ENCODE measurements at regions not wholly inside any gene's neighbourhood (a gene's known extent, or its start where the extent isn't known, plus 50 kb on each side); places are given as distances from the start of the nearest gene placed in this dataset.

DNA sequence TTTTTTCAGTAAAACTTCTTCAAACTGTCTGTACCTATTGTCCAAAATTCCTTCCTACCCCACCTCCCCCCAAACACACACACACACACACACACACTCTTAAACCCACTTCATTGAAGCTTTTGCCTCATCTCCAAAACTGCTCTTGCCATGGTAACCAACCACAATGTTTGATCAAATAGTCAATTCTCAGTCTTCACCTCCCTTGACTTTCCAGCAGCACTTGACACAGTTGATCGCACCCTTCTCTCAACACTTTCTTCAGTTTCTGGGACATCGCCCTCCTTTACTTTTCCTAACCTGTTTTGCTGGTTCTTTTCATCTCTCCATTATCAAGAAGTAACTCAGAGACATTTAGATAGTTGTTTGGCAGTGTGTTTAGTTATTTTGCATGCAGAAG, 71.5 kb upstream of the COL21A1 start:
- H3K9me3 Mint-ChIP-seq (ENCODE audit: low read depth), result no peaks in the 10 kb centered on the region
- no peak for DNase-seq (ENCODE audit: low spot score)
- no peak overlapping the region for H3K27ac Mint-ChIP-seq (ENCODE audit: unreplicated experiment)
- H3K4me1 Mint-ChIP-seq (ENCODE audit: low read depth), result no peaks in the 10 kb centered on the region
- H3K27me3 Mint-ChIP-seq (ENCODE audit: low read depth), result peaks cover 3% of the 10 kb centered on the region
- no peak for TF ChIP-seq CTCF (IDR thresholded peaks at IDR 0.05)
- H3K36me3 Mint-ChIP-seq (ENCODE audit: low read depth), result no peaks in the 10 kb centered on the region
- no peak overlapping the region for H3K4me3 Mint-ChIP-seq (ENCODE audit: unreplicated experiment)

DNA sequence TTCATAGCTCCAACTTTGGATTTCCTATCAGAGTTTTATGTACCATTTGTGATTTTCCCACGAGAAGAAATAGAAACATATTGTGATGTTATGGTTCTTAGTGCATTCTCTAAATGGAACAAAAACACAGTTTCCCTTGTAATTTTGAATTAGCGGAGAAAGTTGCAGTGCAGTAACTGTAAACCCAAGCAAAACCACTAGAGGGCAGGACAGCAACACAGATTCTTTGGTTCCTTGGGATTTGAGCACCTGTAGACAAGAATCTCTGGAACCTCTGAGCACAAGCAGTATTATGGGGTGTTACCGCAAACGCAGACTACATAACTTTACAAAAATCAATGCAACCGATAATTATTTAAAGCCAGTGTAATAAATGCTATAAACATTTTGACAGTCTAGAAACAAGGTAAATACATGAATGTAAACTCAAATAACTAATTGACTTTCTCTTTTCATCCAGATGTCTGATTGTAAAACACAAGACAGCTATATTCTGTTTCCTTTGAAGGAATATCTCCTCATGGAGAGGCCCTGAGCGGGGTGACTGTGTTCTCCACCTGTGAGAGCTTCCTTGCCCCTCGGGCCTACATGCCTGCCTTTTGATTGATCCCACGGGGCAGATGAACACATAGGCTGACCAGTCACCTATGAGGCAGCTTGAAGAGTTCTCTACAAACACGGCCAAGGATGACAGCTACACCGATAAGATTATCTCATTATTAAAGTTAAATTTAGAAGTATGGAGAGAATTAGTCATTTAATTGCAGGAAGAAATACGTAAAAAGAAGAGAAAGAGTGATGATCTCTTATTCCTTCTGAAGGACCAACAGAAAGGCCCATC, 67.5 kb upstream of the COL21A1 start:
- no peaks in the 10 kb centered on the region for H3K9me3 Mint-ChIP-seq (ENCODE audit: low read depth)
- peak; percentile 96 for TF ChIP-seq CTCF (IDR thresholded peaks at IDR 0.05)
- H3K4me1 Mint-ChIP-seq (ENCODE audit: low read depth), result no peaks in the 10 kb centered on the region
- no peaks in the 10 kb centered on the region for H3K36me3 Mint-ChIP-seq (ENCODE audit: low read depth)
- peaks cover 15% of the 10 kb centered on the region for H3K27me3 Mint-ChIP-seq (ENCODE audit: low read depth)
- H3K4me3 Mint-ChIP-seq (ENCODE audit: unreplicated experiment), result no peak overlapping the region
- DNase-seq (ENCODE audit: low spot score), result no peak
- no peak overlapping the region for H3K27ac Mint-ChIP-seq (ENCODE audit: unreplicated experiment)

DNA sequence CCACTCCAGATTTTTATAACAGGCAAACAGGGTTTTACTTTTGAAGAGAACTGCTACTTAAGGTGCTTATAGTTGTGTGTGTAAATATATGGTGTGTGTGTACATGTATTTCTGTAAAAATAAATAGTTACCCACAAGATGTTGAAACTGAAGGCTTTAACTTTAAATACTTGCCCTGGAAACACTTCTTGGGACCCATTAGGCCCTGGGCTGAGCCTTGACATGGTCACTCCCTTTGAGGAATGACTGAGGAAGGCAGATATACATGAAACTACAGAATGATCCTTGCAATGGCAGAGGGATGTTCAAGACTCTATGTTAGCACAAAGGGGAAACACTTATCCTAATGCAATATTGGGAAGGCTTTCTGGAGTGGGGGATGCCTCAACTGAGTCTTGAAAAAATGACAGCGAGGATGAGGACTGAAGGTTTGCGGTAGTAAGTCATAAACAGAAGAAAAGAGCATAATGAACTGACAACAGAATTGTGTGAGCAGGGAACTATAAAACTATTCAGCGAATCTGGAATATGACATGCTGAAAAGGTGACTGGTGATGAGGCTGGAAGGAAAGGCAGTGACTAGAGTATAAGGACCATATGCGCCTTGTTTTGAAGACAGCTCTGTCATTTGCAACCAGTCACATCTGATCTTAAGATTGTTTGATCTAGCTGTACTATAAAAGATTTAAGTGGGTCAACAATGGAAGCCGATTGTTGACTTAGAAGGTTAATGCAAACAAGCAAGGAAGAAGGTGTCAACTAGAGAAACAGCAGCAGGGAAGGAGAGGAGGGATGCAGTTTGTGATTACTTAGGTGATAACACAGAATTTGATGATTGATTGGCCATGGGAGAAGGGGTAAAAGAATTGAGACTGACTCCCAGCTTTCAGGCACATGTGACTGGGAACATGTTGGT, 64.4 kb upstream of the COL21A1 start:
- H3K36me3 Mint-ChIP-seq (ENCODE audit: low read depth), result no peaks in the 10 kb centered on the region
- no peak for TF ChIP-seq CTCF (IDR thresholded peaks at IDR 0.05)
- no peak overlapping the region for H3K27ac Mint-ChIP-seq (ENCODE audit: unreplicated experiment)
- no peak for DNase-seq (ENCODE audit: low spot score)
- no peaks in the 10 kb centered on the region for H3K4me1 Mint-ChIP-seq (ENCODE audit: low read depth)
- H3K9me3 Mint-ChIP-seq (ENCODE audit: low read depth), result peaks cover 3% of the 10 kb centered on the region
- H3K4me3 Mint-ChIP-seq (ENCODE audit: unreplicated experiment), result no peak overlapping the region
- H3K27me3 Mint-ChIP-seq (ENCODE audit: low read depth), result peaks cover 15% of the 10 kb centered on the region

DNA sequence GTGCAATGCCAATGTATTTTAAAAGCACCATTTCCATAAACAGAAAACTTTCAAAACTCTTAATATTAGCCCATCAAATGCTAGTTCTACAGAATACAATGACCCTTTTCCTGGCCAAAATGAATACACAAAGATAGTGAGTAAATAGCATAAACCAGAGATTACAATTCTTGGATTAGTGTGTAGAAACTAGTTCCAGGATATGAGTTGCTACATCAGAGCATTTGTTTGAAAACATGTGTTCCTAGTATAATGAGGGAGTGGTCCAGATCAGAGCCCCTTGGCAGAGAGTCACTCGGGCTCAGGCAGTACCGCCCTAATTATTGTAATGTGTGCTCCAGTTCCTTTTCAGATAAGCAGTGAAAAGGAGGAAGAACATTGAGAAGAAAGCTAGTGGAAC, 63.7 kb upstream of the COL21A1 start:
- no peak for TF ChIP-seq CTCF (IDR thresholded peaks at IDR 0.05)
- Mint-ChIP-seq H3K36me3 (ENCODE audit: low read depth) (no peaks in the 10 kb centered on the region), H3K27me3 (ENCODE audit: low read depth) (peaks cover 15% of the 10 kb centered on the region), H3K27ac (ENCODE audit: unreplicated experiment) (no peak overlapping the region), H3K4me3 (ENCODE audit: unreplicated experiment) (no peak overlapping the region), H3K9me3 (ENCODE audit: low read depth) (peaks cover 6% of the 10 kb centered on the region), H3K4me1 (ENCODE audit: low read depth) (no peaks in the 10 kb centered on the region)
- no peak for DNase-seq (ENCODE audit: low spot score)

GRCh38 chr6:56310241-56310640, 62.9 kb upstream of the COL21A1 start:
- DNase-seq (ENCODE audit: low spot score), result no peak
- Mint-ChIP-seq H3K4me3 (ENCODE audit: unreplicated experiment) (no peak overlapping the region), H3K27me3 (ENCODE audit: low read depth) (peaks cover 15% of the 10 kb centered on the region), H3K36me3 (ENCODE audit: low read depth) (no peaks in the 10 kb centered on the region), H3K4me1 (ENCODE audit: low read depth) (no peaks in the 10 kb centered on the region), H3K9me3 (ENCODE audit: low read depth) (peaks cover 6% of the 10 kb centered on the region), H3K27ac (ENCODE audit: unreplicated experiment) (no peak overlapping the region)
- TF ChIP-seq CTCF (IDR thresholded peaks at IDR 0.05), result no peak

All from chondrocyte (in vitro differentiated cells).